ENCODE measurements at regions not wholly inside any gene's neighbourhood (a gene's known extent, or its start where the extent isn't known, plus 50 kb on each side); places are given as distances from the start of the nearest gene placed in this dataset.

DNA sequence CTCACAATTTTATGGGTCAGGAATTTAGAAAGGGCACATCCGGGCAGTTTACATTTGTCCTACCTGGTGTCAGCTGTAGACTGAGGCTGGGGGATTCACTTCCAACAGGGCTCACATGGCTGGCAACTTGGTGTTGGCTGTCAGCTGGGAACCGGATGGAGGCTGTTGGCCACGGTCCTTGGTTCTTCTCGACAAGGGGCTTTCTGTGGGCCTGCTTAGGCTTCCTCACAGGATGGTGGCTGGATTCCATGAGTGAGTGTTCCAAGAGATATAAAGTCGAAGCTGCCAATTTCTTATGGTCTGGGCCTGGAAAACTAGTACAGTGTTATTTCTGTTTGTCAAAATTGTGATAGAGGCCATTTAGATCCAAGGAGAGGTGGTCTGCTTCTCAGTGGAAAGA, 127.9 kb downstream of the PTCSC3 start:
- Histone ChIP-seq H3K4me2 (ENCODE audit: insufficient read depth, low read length) (no peak overlapping the region), H3K9me3 (ENCODE audit: insufficient read depth, low read length, severe bottlenecking) (no peaks in the 10 kb centered on the region), H3K4me3 (ENCODE audit: low read depth in 1 of 2, low read length in 2 of 2) (no peak overlapping the region), H4K20me1 (ENCODE audit: insufficient read depth, low read length) (no peaks in the 10 kb centered on the region), H3K79me2 (ENCODE audit: insufficient read depth, low read length) (no peaks in the 10 kb centered on the region), H3K36me3 (ENCODE audit: insufficient read depth, low read length) (no peaks in the 10 kb centered on the region), H3K27ac (ENCODE audit: low read length) (no peak overlapping the region), H3K9ac (ENCODE audit: low read depth, low read length) (no peak overlapping the region), H2AFZ (ENCODE audit: low read depth, low read length) (no peak overlapping the region), H3K4me1 (ENCODE audit: insufficient read depth, low read length) (no peaks in the 10 kb centered on the region), H3K27me3 (ENCODE audit: insufficient read depth, low read length, poor library complexity) (peaks cover 7% of the 10 kb centered on the region)
- no peak for ATAC-seq (ENCODE audit: insufficient read depth, low read depth)
- TF ChIP-seq EZH2 (IDR thresholded peaks at IDR 0.05; ENCODE audit: borderline replicate concordance, low read depth, low read length, severe bottlenecking) (no peak), CTCF (IDR thresholded peaks at IDR 0.05; ENCODE audit: borderline replicate concordance, extremely low read depth, low read length, poor library complexity, severe bottlenecking) (no peak)
- no peak for DNase-seq

- Histone ChIP-seq H3K79me2 (ENCODE audit: insufficient read depth, low read length) (no peaks in the 10 kb centered on the region), H3K4me3 (ENCODE audit: low read depth in 1 of 2, low read length in 2 of 2) (no peak overlapping the region), H3K4me2 (ENCODE audit: insufficient read depth, low read length) (no peak overlapping the region), H3K9me3 (ENCODE audit: insufficient read depth, low read length, severe bottlenecking) (no peaks in the 10 kb centered on the region), H3K4me1 (ENCODE audit: insufficient read depth, low read length) (no peaks in the 10 kb centered on the region), H3K27ac (ENCODE audit: low read length) (no peak overlapping the region), H2AFZ (ENCODE audit: low read depth, low read length) (no peak overlapping the region), H4K20me1 (ENCODE audit: insufficient read depth, low read length) (no peaks in the 10 kb centered on the region), H3K27me3 (ENCODE audit: insufficient read depth, low read length, poor library complexity) (peaks cover 7% of the 10 kb centered on the region), H3K9ac (ENCODE audit: low read depth, low read length) (no peak overlapping the region), H3K36me3 (ENCODE audit: insufficient read depth, low read length) (no peaks in the 10 kb centered on the region)
- DNase-seq (no peak), ATAC-seq (ENCODE audit: insufficient read depth, low read depth) (no peak)
- TF ChIP-seq EZH2 (IDR thresholded peaks at IDR 0.05; ENCODE audit: borderline replicate concordance, low read depth, low read length, severe bottlenecking) (no peak), CTCF (IDR thresholded peaks at IDR 0.05; ENCODE audit: borderline replicate concordance, extremely low read depth, low read length, poor library complexity, severe bottlenecking) (no peak)
Observed at GRCh38 chr14:36047912-36048311, 128.6 kb downstream of the PTCSC3 start.

- H3K4me3 ChIP-seq (ENCODE audit: low read depth in 1 of 2, low read length in 2 of 2): no peak overlapping the region
- no peaks in the 10 kb centered on the region for H3K4me1 ChIP-seq (ENCODE audit: insufficient read depth, low read length)
- ATAC-seq (ENCODE audit: insufficient read depth, low read depth) (no peak), DNase-seq (no peak)
- H3K27me3 ChIP-seq (ENCODE audit: insufficient read depth, low read length, poor library complexity): peaks cover 3% of the 10 kb centered on the region
- H3K36me3 ChIP-seq (ENCODE audit: insufficient read depth, low read length): no peaks in the 10 kb centered on the region
- no peak overlapping the region for H2AFZ ChIP-seq (ENCODE audit: low read depth, low read length)
- H3K9me3 ChIP-seq (ENCODE audit: insufficient read depth, low read length, severe bottlenecking): no peaks in the 10 kb centered on the region
- no peaks in the 10 kb centered on the region for H4K20me1 ChIP-seq (ENCODE audit: insufficient read depth, low read length)
- no peak overlapping the region for H3K9ac ChIP-seq (ENCODE audit: low read depth, low read length)
- H3K4me2 ChIP-seq (ENCODE audit: insufficient read depth, low read length): no peak overlapping the region
- no peak overlapping the region for H3K27ac ChIP-seq (ENCODE audit: low read length)
- no peak for TF ChIP-seq CTCF (IDR thresholded peaks at IDR 0.05; ENCODE audit: borderline replicate concordance, extremely low read depth, low read length, poor library complexity, severe bottlenecking)
- no peaks in the 10 kb centered on the region for H3K79me2 ChIP-seq (ENCODE audit: insufficient read depth, low read length)
Observed at GRCh38 chr14:36035675-36036074, 140.8 kb downstream of the PTCSC3 start.

DNA sequence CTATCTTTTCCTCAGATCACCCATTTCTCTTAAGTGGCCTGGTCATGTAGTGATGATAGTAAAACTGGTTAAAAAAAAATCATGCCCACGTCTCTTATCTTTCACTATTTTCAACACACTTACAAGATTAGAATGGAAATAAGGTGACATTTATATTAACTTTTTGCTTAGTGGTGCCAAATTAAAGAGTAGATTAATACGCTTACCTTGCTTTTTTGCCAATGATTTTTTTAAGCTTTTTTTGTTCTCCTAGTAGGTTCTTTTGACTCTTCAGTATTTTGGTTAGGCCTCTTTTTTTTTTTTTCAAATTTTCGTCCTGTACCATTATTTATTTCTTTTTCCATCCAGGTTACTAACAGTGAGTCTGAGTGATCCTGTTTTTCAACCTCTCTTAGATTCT, 147.9 kb downstream of the PTCSC3 start:
- no peak overlapping the region for H2AFZ ChIP-seq (ENCODE audit: low read depth, low read length)
- no peak overlapping the region for H3K9ac ChIP-seq (ENCODE audit: low read depth, low read length)
- H3K4me3 ChIP-seq (ENCODE audit: low read depth in 1 of 2, low read length in 2 of 2): no peak overlapping the region
- H3K79me2 ChIP-seq (ENCODE audit: insufficient read depth, low read length): no peaks in the 10 kb centered on the region
- DNase-seq (no peak), ATAC-seq (ENCODE audit: insufficient read depth, low read depth) (no peak)
- no peaks in the 10 kb centered on the region for H3K9me3 ChIP-seq (ENCODE audit: insufficient read depth, low read length, severe bottlenecking)
- no peak for TF ChIP-seq EZH2 (IDR thresholded peaks at IDR 0.05; ENCODE audit: borderline replicate concordance, low read depth, low read length, severe bottlenecking)
- no peak for TF ChIP-seq CTCF (IDR thresholded peaks at IDR 0.05; ENCODE audit: borderline replicate concordance, extremely low read depth, low read length, poor library complexity, severe bottlenecking)
- H3K27ac ChIP-seq (ENCODE audit: low read length): no peak overlapping the region
- H3K27me3 ChIP-seq (ENCODE audit: insufficient read depth, low read length, poor library complexity): peaks cover 6% of the 10 kb centered on the region
- no peak overlapping the region for H3K4me2 ChIP-seq (ENCODE audit: insufficient read depth, low read length)
- no peaks in the 10 kb centered on the region for H3K36me3 ChIP-seq (ENCODE audit: insufficient read depth, low read length)
- no peaks in the 10 kb centered on the region for H3K4me1 ChIP-seq (ENCODE audit: insufficient read depth, low read length)
- H4K20me1 ChIP-seq (ENCODE audit: insufficient read depth, low read length): no peaks in the 10 kb centered on the region
